Bronchial epithelial cell (primary cell): ENCODE measurements at regions not wholly inside any gene's neighbourhood (a gene's known extent, or its start where the extent isn't known, plus 50 kb on each side); places are given as distances from the start of the nearest gene placed in this dataset.
"Not testable (repeated sequence)": the region's sequence is repeated elsewhere in the genome, so short reads cannot be mapped to it uniquely, and the experiment has no call there.

ENCODE experiments used
- DNase-seq: peaks from one replicate; pipeline ENCODE4 v3.0.0-alpha.2; 2010; ENCODE audit warnings: low read depth
- FAIRE-seq: peaks from 2 replicates; lab custom pipeline; 2011; peaks lifted over from hg19 to GRCh38; lab: Jason Lieb, UNC
- H3K27me3 ChIP-seq: 2 replicates; pipeline ENCODE4 v1.5.1; 2011; ENCODE audit warnings: low read length; ENCODE audit not compliant: control insufficient read depth, insufficient read depth
- H3K36me3 ChIP-seq: 2 replicates; pipeline ENCODE4 v1.5.1; 2011; ENCODE audit warnings: low read length; ENCODE audit not compliant: control insufficient read depth, insufficient read depth
- H3K4me3 ChIP-seq: 2 replicates; pipeline ENCODE4 v1.5.1; 2011; ENCODE audit warnings: mild to moderate bottlenecking, low read depth, low read length, control low read depth
- TF ChIP-seq, protein P1 (sequence below): IDR thresholded peaks from 2 replicates; pipeline ENCODE4 v1.5.1; 2011; ENCODE audit warnings: mild to moderate bottlenecking, moderate library complexity, low read length, control low read depth, inconsistent platforms; ENCODE audit not compliant: insufficient read depth, severe bottlenecking

DNA sequence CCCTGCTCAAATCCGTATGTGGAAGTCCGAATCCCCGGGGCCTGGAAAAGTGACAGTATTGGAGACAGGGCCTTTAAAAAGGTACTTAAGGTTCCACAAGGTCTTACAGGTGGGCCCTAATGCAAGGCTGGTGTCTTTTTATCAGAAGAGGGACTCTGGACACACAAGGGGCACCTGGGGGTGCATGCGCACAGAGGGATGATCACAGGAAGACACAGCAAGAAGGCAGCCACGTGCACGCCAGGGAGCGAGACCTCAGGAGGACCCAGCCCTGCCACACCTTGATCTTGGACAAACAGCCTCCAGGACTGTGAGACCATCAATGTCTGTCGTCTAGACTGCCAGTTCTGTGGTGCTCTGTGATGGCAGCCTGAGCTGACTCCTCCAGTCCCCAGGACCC is 96.5 kb downstream of the SHANK2 start:
- FAIRE-seq (no peak), DNase-seq (no peak)
- TF ChIP-seq, protein P1, sequence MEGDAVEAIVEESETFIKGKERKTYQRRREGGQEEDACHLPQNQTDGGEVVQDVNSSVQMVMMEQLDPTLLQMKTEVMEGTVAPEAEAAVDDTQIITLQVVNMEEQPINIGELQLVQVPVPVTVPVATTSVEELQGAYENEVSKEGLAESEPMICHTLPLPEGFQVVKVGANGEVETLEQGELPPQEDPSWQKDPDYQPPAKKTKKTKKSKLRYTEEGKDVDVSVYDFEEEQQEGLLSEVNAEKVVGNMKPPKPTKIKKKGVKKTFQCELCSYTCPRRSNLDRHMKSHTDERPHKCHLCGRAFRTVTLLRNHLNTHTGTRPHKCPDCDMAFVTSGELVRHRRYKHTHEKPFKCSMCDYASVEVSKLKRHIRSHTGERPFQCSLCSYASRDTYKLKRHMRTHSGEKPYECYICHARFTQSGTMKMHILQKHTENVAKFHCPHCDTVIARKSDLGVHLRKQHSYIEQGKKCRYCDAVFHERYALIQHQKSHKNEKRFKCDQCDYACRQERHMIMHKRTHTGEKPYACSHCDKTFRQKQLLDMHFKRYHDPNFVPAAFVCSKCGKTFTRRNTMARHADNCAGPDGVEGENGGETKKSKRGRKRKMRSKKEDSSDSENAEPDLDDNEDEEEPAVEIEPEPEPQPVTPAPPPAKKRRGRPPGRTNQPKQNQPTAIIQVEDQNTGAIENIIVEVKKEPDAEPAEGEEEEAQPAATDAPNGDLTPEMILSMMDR = no peak
- Histone ChIP-seq H3K36me3 (no peaks in the 10 kb centered on the region), H3K27me3 (no peaks in the 10 kb centered on the region), H3K4me3 (no peak overlapping the region)

DNA sequence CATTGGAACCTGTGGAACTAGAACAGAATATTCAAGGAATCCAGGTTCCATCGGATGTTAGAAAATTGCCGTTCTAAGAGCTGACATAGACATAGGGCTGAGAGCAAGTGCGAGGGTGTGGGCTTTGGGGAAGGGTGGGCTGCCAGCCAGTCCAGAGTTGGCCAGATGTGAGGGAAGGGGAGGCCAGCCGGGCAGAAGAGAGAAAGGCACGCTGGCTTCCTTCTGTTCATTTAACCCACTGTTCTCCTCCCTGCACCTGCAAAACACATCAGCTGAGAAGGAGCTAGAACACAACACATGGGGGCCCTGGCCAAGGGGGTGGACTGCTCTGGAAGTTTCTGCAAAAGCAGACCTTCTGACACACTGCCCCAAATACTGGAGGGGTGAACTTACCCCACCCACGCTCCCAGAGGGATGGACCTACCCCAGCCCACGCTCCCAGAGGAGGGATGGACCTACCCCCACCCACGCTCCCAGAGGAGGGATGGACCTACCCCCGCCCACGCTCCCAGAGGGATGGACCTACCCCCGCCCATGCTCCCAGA is 98.0 kb downstream of the SHANK2 start:
- TF ChIP-seq, protein P1 = no peak
- DNase-seq (no peak), FAIRE-seq (no peak)
- Histone ChIP-seq H3K4me3 (no peak overlapping the region), H3K27me3 (no peaks in the 10 kb centered on the region), H3K36me3 (no peaks in the 10 kb centered on the region)

DNA sequence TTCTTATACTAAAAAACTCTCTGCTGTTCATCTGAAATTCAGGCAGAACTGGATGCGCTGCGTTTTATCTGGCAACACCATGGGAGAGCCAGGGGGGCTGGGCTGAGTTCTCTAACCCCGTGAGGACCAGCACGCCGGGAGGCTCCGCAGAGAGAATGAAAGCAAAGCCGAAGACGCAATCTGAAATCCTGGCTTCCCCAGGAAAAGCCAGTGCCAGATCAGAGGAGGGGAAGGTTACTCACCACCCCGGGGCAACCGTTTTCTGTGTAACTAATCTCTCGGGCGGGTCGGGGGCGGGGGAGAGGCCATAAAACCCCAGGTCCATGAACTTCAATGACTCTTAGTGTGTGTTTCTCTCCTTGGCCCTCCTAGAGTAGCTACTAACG is 99.4 kb downstream of the SHANK2 start:
- Histone ChIP-seq H3K36me3 (no peaks in the 10 kb centered on the region), H3K4me3 (peak overlapping the region; percentile 14), H3K27me3 (no peaks in the 10 kb centered on the region)
- TF ChIP-seq, protein P1 = no peak
- FAIRE-seq (no peak), DNase-seq (peak; percentile 79)

DNA sequence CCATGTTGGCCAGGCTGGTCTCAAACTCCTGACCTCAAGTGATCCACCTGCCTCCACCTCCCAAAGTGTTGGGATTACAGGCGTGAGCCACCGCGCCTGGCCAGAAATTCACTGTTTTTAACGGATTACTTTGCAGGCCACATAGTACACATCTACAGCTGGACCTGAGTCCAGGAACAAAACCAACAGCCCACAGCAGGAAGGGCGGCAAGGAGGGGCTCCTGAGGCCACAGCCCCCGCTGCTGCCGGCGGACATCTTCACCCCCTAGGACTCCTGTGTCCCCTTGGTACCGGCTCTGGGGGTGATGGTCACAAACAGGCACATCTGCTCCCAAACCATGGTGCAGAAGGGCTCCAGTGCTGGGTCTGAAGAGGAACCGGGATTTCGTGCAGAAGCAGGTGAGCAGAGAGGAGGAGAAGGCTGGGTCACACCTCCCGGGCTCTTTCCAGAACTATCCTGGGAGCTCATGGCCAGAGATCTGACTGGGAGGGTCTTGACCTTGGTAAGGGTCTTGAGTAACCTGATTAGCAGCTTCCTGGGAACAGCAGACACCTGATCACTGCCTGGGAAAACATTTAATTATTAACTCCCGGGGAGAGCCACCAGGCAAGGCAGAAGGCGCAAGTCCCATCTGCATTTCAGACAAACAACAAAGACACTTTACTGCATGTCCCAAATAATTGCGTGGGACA is 99.9 kb downstream of the SHANK2 start:
- not testable (repeated sequence) for H3K36me3 ChIP-seq, FAIRE-seq, DNase-seq, H3K27me3 ChIP-seq
- peak overlapping the region; percentile 14 for H3K4me3 ChIP-seq

DNA sequence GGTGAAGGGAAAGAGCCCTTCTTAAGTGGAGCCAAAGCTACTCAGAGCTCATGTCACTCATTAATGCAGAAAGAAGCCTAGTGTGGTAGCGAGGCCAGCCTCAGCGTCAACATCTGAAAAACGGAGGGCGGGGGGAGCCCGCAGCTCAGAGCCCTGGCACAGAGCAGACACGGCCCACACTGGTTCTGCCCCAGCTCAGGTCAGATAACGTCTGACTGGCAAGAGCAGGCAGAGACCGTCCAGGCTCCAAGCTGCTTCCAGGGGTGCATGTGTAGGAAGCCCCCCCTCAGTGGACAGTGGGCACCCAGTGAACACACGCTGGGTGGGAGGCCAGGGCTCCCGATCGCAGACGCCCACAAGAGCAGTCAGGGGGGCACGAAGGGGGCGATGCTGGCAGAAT is 100.8 kb downstream of the SHANK2 start:
- TF ChIP-seq, protein P1 = no peak
- FAIRE-seq = no peak

DNA sequence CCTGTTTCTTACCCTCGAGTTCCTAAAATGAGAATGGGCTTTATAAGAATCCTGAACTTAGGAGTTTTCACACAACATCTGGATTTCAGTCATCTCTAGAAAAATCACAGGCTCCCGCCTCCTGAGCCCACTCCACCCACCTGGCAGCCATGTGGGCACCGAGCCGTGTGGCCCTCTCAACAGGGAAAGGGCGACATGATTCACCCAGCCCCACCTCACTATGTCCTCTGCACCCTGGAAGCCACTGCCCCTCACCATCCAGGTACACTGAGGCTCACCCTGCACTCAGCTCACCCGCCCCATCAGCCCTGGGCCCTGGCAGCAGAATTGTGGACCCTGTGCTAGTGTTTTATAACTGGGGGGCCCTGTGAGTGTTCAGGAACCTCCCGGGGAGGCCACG is 101.5 kb downstream of the SHANK2 start:
- DNase-seq = no peak
- H3K36me3 ChIP-seq = peaks cover 2% of the 10 kb centered on the region
- TF ChIP-seq, protein P1 = no peak
- no peak overlapping the region for H3K4me3 ChIP-seq
- FAIRE-seq = no peak
- H3K27me3 ChIP-seq = no peaks in the 10 kb centered on the region

More for the DNA sequence above, 100.8 kb downstream of the SHANK2 start:
- H3K4me3 ChIP-seq = no peak overlapping the region
- DNase-seq = no peak
- H3K27me3 ChIP-seq = no peaks in the 10 kb centered on the region
- peaks cover 2% of the 10 kb centered on the region for H3K36me3 ChIP-seq
